ENCODE measurements at regions not wholly inside any gene's neighbourhood (a gene's known extent, or its start where the extent isn't known, plus 50 kb on each side); places are given as distances from the start of the nearest gene placed in this dataset.

- Histone ChIP-seq H3K9me3 (replicated peaks in 1 of 2; ENCODE audit: control insufficient read depth in 1 of 2, insufficient read depth in 1 of 2, low read length in 2 of 2) (no peaks in the 10 kb centered on the region), H3K27me3 (ENCODE audit: control insufficient read depth in 2 of 2, insufficient read depth in 2 of 2, low read length in 2 of 2) (no peaks in the 10 kb centered on the region), H3K4me2 (replicated peaks; ENCODE audit: extremely low read depth, low read length, poor library complexity, severe bottlenecking) (no peak overlapping the region), H2AFZ (ENCODE audit: insufficient read depth, low read depth, low read length, poor library complexity, severe bottlenecking) (no peak overlapping the region), H3K27ac (ENCODE audit: low read depth in 1 of 2, low read length in 2 of 2) (no peak overlapping the region), H3K9ac (ENCODE audit: insufficient read depth, low read length, poor library complexity, severe bottlenecking) (no peak overlapping the region), H4K20me1 (ENCODE audit: insufficient read depth, low read length) (no peaks in the 10 kb centered on the region), H3K36me3 (replicated peaks in 1 of 2; ENCODE audit: control insufficient read depth in 1 of 2, insufficient read depth in 2 of 2, low read length in 2 of 2) (no peaks in the 10 kb centered on the region), H3K4me1 (ENCODE audit: control insufficient read depth in 1 of 2, insufficient read depth in 2 of 2, low read length in 2 of 2) (no peaks in the 10 kb centered on the region), H3K79me2 (ENCODE audit: insufficient read depth, low read length) (no peaks in the 10 kb centered on the region), H3K4me3 (replicated peaks in 1 of 3; ENCODE audit: low read depth in 2 of 3, low read length in 3 of 3) (no peak overlapping the region)
- WGBS (ENCODE audit: insufficient coverage): no CpG with 5 or more reads among the region's 2 CpGs
- Mint-ChIP-seq H3K27me3 (ENCODE audit: low read depth in 3 of 3) (no peaks in the 10 kb centered on the region), H3K4me1 (no peaks in the 10 kb centered on the region), H3K36me3 (no peaks in the 10 kb centered on the region), H3K9me3 (peaks cover 0 to 4% (median 0%) of the 10 kb centered on the region in 7 donors), H3K4me3 (no peak overlapping the region), H3K27ac (no peak overlapping the region)
- intact Hi-C loops (cut with micrococcal nuclease): no loop called here
- DNase-seq: no peak
- TF ChIP-seq CTCF (IDR thresholded peaks at IDR 0.05): no peak
Observed at GRCh38 chr5:99636663-99637062, 707.9 kb upstream of the CHD1 start.

- no peak for TF ChIP-seq CTCF (IDR thresholded peaks at IDR 0.05)
- Histone ChIP-seq H2AFZ (ENCODE audit: insufficient read depth, low read depth, low read length, poor library complexity, severe bottlenecking) (no peak overlapping the region), H3K27ac (ENCODE audit: low read depth in 1 of 2, low read length in 2 of 2) (no peak overlapping the region), H3K9me3 (replicated peaks in 1 of 2; ENCODE audit: control insufficient read depth in 1 of 2, insufficient read depth in 1 of 2, low read length in 2 of 2) (peaks cover 0 to 2% of the 10 kb centered on the region in 2 donors), H3K4me3 (replicated peaks in 1 of 3; ENCODE audit: low read depth in 2 of 3, low read length in 3 of 3) (no peak overlapping the region), H3K4me1 (ENCODE audit: control insufficient read depth in 1 of 2, insufficient read depth in 2 of 2, low read length in 2 of 2) (no peaks in the 10 kb centered on the region), H3K27me3 (ENCODE audit: control insufficient read depth in 2 of 2, insufficient read depth in 2 of 2, low read length in 2 of 2) (no peaks in the 10 kb centered on the region), H3K79me2 (ENCODE audit: insufficient read depth, low read length) (no peaks in the 10 kb centered on the region), H3K9ac (ENCODE audit: insufficient read depth, low read length, poor library complexity, severe bottlenecking) (no peak overlapping the region), H3K36me3 (replicated peaks in 1 of 2; ENCODE audit: control insufficient read depth in 1 of 2, insufficient read depth in 2 of 2, low read length in 2 of 2) (no peaks in the 10 kb centered on the region), H3K4me2 (replicated peaks; ENCODE audit: extremely low read depth, low read length, poor library complexity, severe bottlenecking) (no peak overlapping the region), H4K20me1 (ENCODE audit: insufficient read depth, low read length) (no peaks in the 10 kb centered on the region)
- H3K4me1 Mint-ChIP-seq: no peaks in the 10 kb centered on the region
- peaks cover 1 to 3% (median 3%) of the 10 kb centered on the region in 3 donors for H3K27me3 Mint-ChIP-seq (ENCODE audit: low read depth in 3 of 3)
- H3K4me3 Mint-ChIP-seq: no peak overlapping the region
- H3K27ac Mint-ChIP-seq: no peak overlapping the region
- intact Hi-C loops (cut with micrococcal nuclease): no loop called here
- no peak for DNase-seq
- H3K36me3 Mint-ChIP-seq: no peaks in the 10 kb centered on the region
- H3K9me3 Mint-ChIP-seq: peaks cover 2 to 15% (median 9%) of the 10 kb centered on the region in 7 donors
- 35% methylated on average over 10 of the region's 12 CpGs for WGBS (ENCODE audit: insufficient coverage)
Observed at GRCh38 chr5:99621772-99622681, 693.2 kb upstream of the CHD1 start.
